Middle frontal gyrus (tissue), 1 donor: ENCODE measurements at regions not wholly inside any gene's neighbourhood (a gene's known extent, or its start where the extent isn't known, plus 50 kb on each side); places are given as distances from the start of the nearest gene placed in this dataset.

Source experiments
- DNase-seq: peaks from one replicate; pipeline ENCODE4 v3.0.0-alpha.2; 2015; ENCODE audit warnings: low spot score; ENCODE audit errors: extremely low spot score

- DNase-seq = no peak
Observed at GRCh38 chr22:34702279-34702678, 363.7 kb upstream of the ISX start.

- no peak for DNase-seq
Observed at GRCh38 chr22:34709641-34710040, 356.3 kb upstream of the ISX start.

GRCh38 chr22:34722901-34723300 lies 343.1 kb upstream of the ISX start:
- DNase-seq = no peak

- no peak for DNase-seq
Observed at GRCh38 chr22:34736081-34736480, 329.9 kb upstream of the ISX start.

GRCh38 chr22:34738661-34739400 lies 327.1 kb upstream of the ISX start:
- no peak for DNase-seq

GRCh38 chr22:34743110-34743751 lies 322.7 kb upstream of the ISX start:
- no peak for DNase-seq

GRCh38 chr22:34760276-34761008 lies 305.5 kb upstream of the ISX start:
- DNase-seq = no peak

- no peak for DNase-seq
Observed at GRCh38 chr22:34761111-34761510, 304.8 kb upstream of the ISX start.

- DNase-seq = no peak
Observed at GRCh38 chr22:34763496-34763895, 302.5 kb upstream of the ISX start.

GRCh38 chr22:34765115-34765514 lies 300.8 kb upstream of the ISX start:
- no peak for DNase-seq

GRCh38 chr22:34769361-34769760 lies 296.6 kb upstream of the ISX start:
- DNase-seq = no peak

- no peak for DNase-seq
Observed at GRCh38 chr22:34776817-34777216, 289.1 kb upstream of the ISX start.

- DNase-seq = no peak
Observed at GRCh38 chr22:34781681-34782080, 284.3 kb upstream of the ISX start.

- no peak for DNase-seq
Observed at GRCh38 chr22:34783436-34783835, 282.5 kb upstream of the ISX start.

GRCh38 chr22:34784056-34784455 lies 281.9 kb upstream of the ISX start:
- no peak for DNase-seq

GRCh38 chr22:34797826-34798225 lies 268.1 kb upstream of the ISX start:
- no peak for DNase-seq

- no peak for DNase-seq
Observed at GRCh38 chr22:34798605-34799004, 267.4 kb upstream of the ISX start.

GRCh38 chr22:34800260-34800980 lies 265.5 kb upstream of the ISX start:
- DNase-seq = no peak

- no peak for DNase-seq
Observed at GRCh38 chr22:34801221-34801620, 264.7 kb upstream of the ISX start.

GRCh38 chr22:34804091-34804490 lies 261.9 kb upstream of the ISX start:
- no peak for DNase-seq

- DNase-seq = no peak
Observed at GRCh38 chr22:34804604-34805003, 261.4 kb upstream of the ISX start.

GRCh38 chr22:34805771-34806170 lies 260.2 kb upstream of the ISX start:
- DNase-seq = no peak
